BJ (cell line): ENCODE measurements at regions not wholly inside any gene's neighbourhood (a gene's known extent, or its start where the extent isn't known, plus 50 kb on each side); places are given as distances from the start of the nearest gene placed in this dataset.

Experiments
- CTCF ChIA-PET: fragments of 350-600 bp; formaldehyde crosslinking; extraction: SDS; loops from one replicate; lab custom pipeline; 2021; ENCODE audit warnings: antibody characterized with exemption, inconsistent platforms; lab: Yijun Ruan, JAX
- POLR2A ChIA-PET: fragments of 300-600 bp; sonication (Branson Sonifier 250); formaldehyde crosslinking; extraction: SDS; loops from one replicate; lab custom pipeline; 2021; ENCODE audit warnings: antibody characterized with exemption; lab: Charles Lee
- DNase-seq: peaks from one replicate; pipeline ENCODE4 v3.0.0-alpha.2; 2011; ENCODE audit warnings: low read depth
- H3K27me3 ChIP-seq: 2 replicates; pipeline ENCODE4 v1.6.0; 2011; ENCODE audit warnings: low read length; ENCODE audit not compliant: control insufficient read depth, insufficient read depth
- H3K36me3 ChIP-seq: 2 replicates; pipeline ENCODE4 v1.5.1; 2011; ENCODE audit warnings: low read length; ENCODE audit not compliant: control insufficient read depth, insufficient read depth
- H3K4me3 ChIP-seq: 2 replicates; pipeline ENCODE4 v1.5.1; 2011; ENCODE audit warnings: low read depth, mild to moderate bottlenecking, control low read depth, low read length
- TF ChIP-seq, protein P1 (sequence below): IDR thresholded peaks from 2 replicates; pipeline ENCODE4 v1.5.1; 2011; ENCODE audit warnings: low read depth, mild to moderate bottlenecking, control low read depth, inconsistent platforms, low read length, moderate library complexity; ENCODE audit not compliant: insufficient read depth

DNA sequence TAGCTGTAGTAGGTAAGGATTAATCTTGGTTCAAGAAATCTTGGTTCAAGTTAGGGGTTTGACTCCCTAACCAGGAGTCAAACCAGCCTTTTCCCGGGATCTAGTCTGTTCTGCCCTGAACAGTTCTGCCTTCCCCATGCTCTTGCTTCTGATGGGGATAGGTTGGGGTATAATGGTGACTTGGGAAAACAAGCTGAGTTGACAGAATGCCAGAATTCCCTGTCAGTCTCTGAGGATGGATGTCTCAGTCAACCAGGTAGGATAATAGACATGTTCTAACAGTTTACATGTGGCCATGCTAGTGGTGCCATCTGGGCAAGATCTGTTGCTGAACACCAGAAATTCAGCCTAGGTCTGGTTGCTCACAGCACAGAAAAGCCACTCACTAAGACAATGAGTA is 51.4 kb downstream of the RAB40AL start:
- ChIA-PET POLR2A (no interaction called here), CTCF (interaction anchor here (2.0 kb wide), 1 partner anchor 37 kb away, joined by 5 read pairs; no protein-coding TSS in a partner anchor)

DNA sequence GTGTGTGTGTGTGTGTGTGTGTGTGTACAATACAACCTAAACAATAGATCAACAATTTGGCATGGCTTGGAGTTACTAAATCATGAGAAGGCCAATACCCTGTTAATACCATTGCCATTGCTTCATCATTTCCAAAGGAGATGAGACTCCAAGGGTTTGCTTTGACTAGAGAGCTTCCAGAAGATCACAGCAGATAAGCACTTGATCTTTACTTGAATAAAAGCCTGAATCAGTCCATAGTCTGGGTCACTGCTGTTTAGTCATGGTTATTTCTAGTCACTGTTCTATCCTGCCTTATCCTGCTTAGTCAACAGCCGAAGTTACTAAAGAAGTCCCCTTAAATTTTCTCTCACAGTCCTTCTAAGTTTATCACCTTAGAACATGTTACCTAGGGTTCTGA is 58.2 kb downstream of the RAB40AL start:
- ChIA-PET POLR2A (no interaction called here), CTCF (interaction anchor here (0.7 to 1.2 kb wide), 2 partner anchors 44 to 181 kb away, joined by 3 to 4 read pairs; no protein-coding TSS in a partner anchor)
- Histone ChIP-seq H3K36me3 (no peaks in the 10 kb centered on the region), H3K27me3 (no peaks in the 10 kb centered on the region), H3K4me3 (no peak overlapping the region)
- no peak for DNase-seq
- TF ChIP-seq, protein P1, sequence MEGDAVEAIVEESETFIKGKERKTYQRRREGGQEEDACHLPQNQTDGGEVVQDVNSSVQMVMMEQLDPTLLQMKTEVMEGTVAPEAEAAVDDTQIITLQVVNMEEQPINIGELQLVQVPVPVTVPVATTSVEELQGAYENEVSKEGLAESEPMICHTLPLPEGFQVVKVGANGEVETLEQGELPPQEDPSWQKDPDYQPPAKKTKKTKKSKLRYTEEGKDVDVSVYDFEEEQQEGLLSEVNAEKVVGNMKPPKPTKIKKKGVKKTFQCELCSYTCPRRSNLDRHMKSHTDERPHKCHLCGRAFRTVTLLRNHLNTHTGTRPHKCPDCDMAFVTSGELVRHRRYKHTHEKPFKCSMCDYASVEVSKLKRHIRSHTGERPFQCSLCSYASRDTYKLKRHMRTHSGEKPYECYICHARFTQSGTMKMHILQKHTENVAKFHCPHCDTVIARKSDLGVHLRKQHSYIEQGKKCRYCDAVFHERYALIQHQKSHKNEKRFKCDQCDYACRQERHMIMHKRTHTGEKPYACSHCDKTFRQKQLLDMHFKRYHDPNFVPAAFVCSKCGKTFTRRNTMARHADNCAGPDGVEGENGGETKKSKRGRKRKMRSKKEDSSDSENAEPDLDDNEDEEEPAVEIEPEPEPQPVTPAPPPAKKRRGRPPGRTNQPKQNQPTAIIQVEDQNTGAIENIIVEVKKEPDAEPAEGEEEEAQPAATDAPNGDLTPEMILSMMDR = no peak

More for the DNA sequence above, 51.4 kb downstream of the RAB40AL start:
- H3K4me3 ChIP-seq = no peak overlapping the region
- TF ChIP-seq, protein P1 = no peak
- H3K27me3 ChIP-seq = no peaks in the 10 kb centered on the region
- no peaks in the 10 kb centered on the region for H3K36me3 ChIP-seq
- DNase-seq = no peak

DNA sequence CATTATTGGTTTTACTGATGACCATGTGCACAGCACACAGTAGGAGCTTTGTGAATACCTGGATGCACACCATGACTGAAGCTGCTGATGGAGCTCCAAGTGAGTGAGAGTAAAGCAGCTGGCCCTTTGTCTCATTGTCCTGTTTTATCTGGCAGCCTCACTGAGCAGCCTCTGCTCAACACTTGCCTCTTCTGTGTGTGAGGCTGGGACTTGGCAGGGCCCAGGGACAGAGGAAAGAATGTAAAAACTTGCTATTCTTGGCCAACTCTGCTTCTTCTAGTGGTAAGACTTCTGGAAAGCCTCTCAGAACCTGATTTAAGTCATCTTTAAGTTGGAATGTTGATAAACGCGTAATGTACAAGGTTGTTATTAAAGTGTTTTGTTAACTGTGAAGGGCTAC is 61.4 kb downstream of the BEX1 start:
- TF ChIP-seq, protein P1 = no peak
- no peaks in the 10 kb centered on the region for H3K27me3 ChIP-seq
- POLR2A ChIA-PET = no interaction called here
- no peak for DNase-seq
- CTCF ChIA-PET = interaction anchor here (0.7 kb wide), 1 partner anchor 51 kb away, joined by 3 read pairs; no protein-coding TSS in a partner anchor
- H3K4me3 ChIP-seq = no peak overlapping the region
- H3K36me3 ChIP-seq = no peaks in the 10 kb centered on the region
